Neural cell (in vitro differentiated cells): ENCODE measurements at regions not wholly inside any gene's neighbourhood (a gene's known extent, or its start where the extent isn't known, plus 50 kb on each side); places are given as distances from the start of the nearest gene placed in this dataset.

Experiments
- H2AFZ ChIP-seq: fragments of 200-600, 300-800 bp; sonication (generic), shearing (Covaris generic); 2 replicates; pipeline ENCODE4 v1.6.0; 2014; ENCODE audit warnings: low read depth, mild to moderate bottlenecking, antibody characterized with exemption, low read length, moderate library complexity
- H3F3A ChIP-seq: fragments of 200-600 bp; shearing (Covaris generic); 2 replicates; pipeline ENCODE4 v1.6.1; 2016; ENCODE audit warnings: mild to moderate bottlenecking, moderate library complexity, mixed read lengths, antibody characterized with exemption, low read length; ENCODE audit not compliant: insufficient read depth, poor library complexity, severe bottlenecking
- H3K27ac ChIP-seq: fragments of 200-600, 300-800 bp; sonication (generic), shearing (Covaris generic); 2 replicates; pipeline ENCODE4 v1.5.1; 2014; ENCODE audit warnings: mild to moderate bottlenecking, low read length, moderate library complexity
- H3K27me3 ChIP-seq: fragments of 300-800, 200-600 bp; sonication (generic), shearing (Covaris generic); 2 replicates; pipeline ENCODE4 v1.6.0; 2014; ENCODE audit warnings: mild to moderate bottlenecking, low read depth, low read length, moderate library complexity; ENCODE audit not compliant: insufficient read depth
- H3K36me3 ChIP-seq: fragments of 300-800, 200-600 bp; sonication (generic), shearing (Covaris generic); 2 replicates; pipeline ENCODE4 v1.5.1; 2014; ENCODE audit warnings: mild to moderate bottlenecking, antibody characterized with exemption, low read length, moderate library complexity; ENCODE audit not compliant: insufficient read depth
- H3K4me2 ChIP-seq: fragments of 300-800, 200-600 bp; sonication (generic), shearing (Covaris generic); 2 replicates; pipeline ENCODE4 v1.6.0; 2014; ENCODE audit warnings: mild to moderate bottlenecking, low read length
- H3K4me3 ChIP-seq: fragments of 300-800, 200-600 bp; sonication (generic), shearing (Covaris generic); 2 replicates; pipeline ENCODE4 v1.5.1; 2014; ENCODE audit warnings: mild to moderate bottlenecking, low read length, moderate library complexity
- H3K79me2 ChIP-seq: fragments of 200-600 bp; shearing (Covaris generic); replicated peaks from 2 replicates; pipeline ENCODE4 v1.6.0; 2014; ENCODE audit warnings: mild to moderate bottlenecking, low read length, moderate library complexity; ENCODE audit not compliant: insufficient read depth
- H3K9ac ChIP-seq: fragments of 300-800, 200-600 bp; sonication (generic), shearing (Covaris generic); 2 replicates; pipeline ENCODE4 v1.6.1; 2016; ENCODE audit warnings: mild to moderate bottlenecking, low read length, mixed read lengths
- H3K9me2 ChIP-seq: fragments of 200-600 bp; shearing (Covaris generic); 2 replicates; pipeline ENCODE4 v1.6.1; 2016; ENCODE audit warnings: mild to moderate bottlenecking, low read length, mixed read lengths; ENCODE audit not compliant: insufficient read depth
- H3K9me3 ChIP-seq: fragments of 200-600, 300-800 bp; sonication (generic), shearing (Covaris generic); 2 replicates; pipeline ENCODE4 v1.6.1; 2016; ENCODE audit warnings: mild to moderate bottlenecking, mixed run types, low read length, moderate library complexity, mixed read lengths
- H4K20me1 ChIP-seq: fragments of 200-600 bp; shearing (Covaris generic); 2 replicates; pipeline ENCODE4 v1.6.1; 2016; ENCODE audit warnings: mild to moderate bottlenecking, mixed run types; ENCODE audit not compliant: insufficient read depth
- EP300 ChIP-seq: fragments of 450-650 bp; conservative IDR thresholded peaks from 2 replicates; pipeline ENCODE4 v1.6.1; 2014; ENCODE audit warnings: antibody characterized with exemption, mild to moderate bottlenecking, moderate library complexity; ENCODE audit not compliant: poor library complexity, severe bottlenecking
- EZH2 ChIP-seq: fragments of 200-600, 300-800 bp; shearing (Covaris generic), sonication (generic); IDR thresholded peaks from 2 replicates; pipeline ENCODE4 v1.6.1; 2014; ENCODE audit warnings: antibody characterized with exemption, low read length, borderline replicate concordance, mild to moderate bottlenecking; ENCODE audit not compliant: insufficient read depth, poor library complexity, severe bottlenecking
- MXI1 ChIP-seq: fragments of 450-650 bp; conservative IDR thresholded peaks from 2 replicates; pipeline ENCODE4 v1.6.1; 2014; ENCODE audit warnings: antibody characterized with exemption, mild to moderate bottlenecking; ENCODE audit not compliant: poor library complexity, severe bottlenecking
- POLR2AphosphoS5 ChIP-seq: IDR thresholded peaks from 2 replicates; pipeline ENCODE4 v1.6.1; 2012
- RAD21 ChIP-seq: fragments of 450-650 bp; conservative IDR thresholded peaks from 2 replicates; pipeline ENCODE4 v1.6.1; 2014; ENCODE audit warnings: antibody characterized with exemption, mild to moderate bottlenecking, moderate library complexity
- REST ChIP-seq: IDR thresholded peaks from 2 replicates; pipeline ENCODE4 v1.6.1; 2012; ENCODE audit warnings: borderline replicate concordance
- SMC3 ChIP-seq: fragments of 450-650 bp; conservative IDR thresholded peaks from 2 replicates; pipeline ENCODE4 v1.6.1; 2014; ENCODE audit warnings: antibody characterized with exemption, mild to moderate bottlenecking, moderate library complexity; ENCODE audit not compliant: poor library complexity
- TAF1 ChIP-seq: IDR thresholded peaks from 2 replicates; pipeline ENCODE4 v1.6.1; 2012; ENCODE audit warnings: low read depth
- TF ChIP-seq, protein P1 (sequence below): fragments of 450-650 bp; IDR thresholded peaks from 2 replicates; pipeline ENCODE4 v1.5.1; 2014; ENCODE audit warnings: antibody characterized with exemption, mild to moderate bottlenecking, moderate library complexity; ENCODE audit not compliant: poor library complexity, severe bottlenecking

- H3K36me3 ChIP-seq, result no peaks in the 10 kb centered on the region
- TF ChIP-seq, protein P1, sequence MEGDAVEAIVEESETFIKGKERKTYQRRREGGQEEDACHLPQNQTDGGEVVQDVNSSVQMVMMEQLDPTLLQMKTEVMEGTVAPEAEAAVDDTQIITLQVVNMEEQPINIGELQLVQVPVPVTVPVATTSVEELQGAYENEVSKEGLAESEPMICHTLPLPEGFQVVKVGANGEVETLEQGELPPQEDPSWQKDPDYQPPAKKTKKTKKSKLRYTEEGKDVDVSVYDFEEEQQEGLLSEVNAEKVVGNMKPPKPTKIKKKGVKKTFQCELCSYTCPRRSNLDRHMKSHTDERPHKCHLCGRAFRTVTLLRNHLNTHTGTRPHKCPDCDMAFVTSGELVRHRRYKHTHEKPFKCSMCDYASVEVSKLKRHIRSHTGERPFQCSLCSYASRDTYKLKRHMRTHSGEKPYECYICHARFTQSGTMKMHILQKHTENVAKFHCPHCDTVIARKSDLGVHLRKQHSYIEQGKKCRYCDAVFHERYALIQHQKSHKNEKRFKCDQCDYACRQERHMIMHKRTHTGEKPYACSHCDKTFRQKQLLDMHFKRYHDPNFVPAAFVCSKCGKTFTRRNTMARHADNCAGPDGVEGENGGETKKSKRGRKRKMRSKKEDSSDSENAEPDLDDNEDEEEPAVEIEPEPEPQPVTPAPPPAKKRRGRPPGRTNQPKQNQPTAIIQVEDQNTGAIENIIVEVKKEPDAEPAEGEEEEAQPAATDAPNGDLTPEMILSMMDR, result no peak
- no peak for TF ChIP-seq EZH2
- TF ChIP-seq REST, result peak; percentile 19
- peak; percentile 75 for TF ChIP-seq POLR2AphosphoS5
- H4K20me1 ChIP-seq, result no peaks in the 10 kb centered on the region
- H3K27ac ChIP-seq, result no peak overlapping the region
- peaks cover 80% of the 10 kb centered on the region for H3K27me3 ChIP-seq
- H3F3A ChIP-seq, result no peaks in the 10 kb centered on the region
- H2AFZ ChIP-seq, result no peak overlapping the region
- no peaks in the 10 kb centered on the region for H3K9me2 ChIP-seq
- H3K4me2 ChIP-seq, result peak overlapping the region; percentile 2
- H3K79me2 ChIP-seq, result no peaks in the 10 kb centered on the region
- H3K9me3 ChIP-seq, result no peaks in the 10 kb centered on the region
- no peak overlapping the region for H3K4me3 ChIP-seq
- no peak overlapping the region for H3K9ac ChIP-seq
These were observed 470.9 kb downstream of the MBD2 start for GRCh38 chr18:53753601-53754000.

GRCh38 chr18:53752781-53753367, 471.6 kb downstream of the MBD2 start:
- Histone ChIP-seq H3K4me2 (peak overlapping the region; percentile 2), H3F3A (no peaks in the 10 kb centered on the region), H4K20me1 (no peaks in the 10 kb centered on the region), H3K9me2 (no peaks in the 10 kb centered on the region), H3K4me3 (no peak overlapping the region), H3K36me3 (no peaks in the 10 kb centered on the region), H3K79me2 (no peaks in the 10 kb centered on the region), H3K27me3 (peaks cover 75% of the 10 kb centered on the region), H3K9me3 (no peaks in the 10 kb centered on the region), H2AFZ (no peak overlapping the region), H3K27ac (no peak overlapping the region), H3K9ac (no peak overlapping the region)
- no peak for TF ChIP-seq TAF1
- no peak for TF ChIP-seq REST
- TF ChIP-seq MXI1, result no peak
- no peak for TF ChIP-seq POLR2AphosphoS5
- no peak for TF ChIP-seq EP300
- TF ChIP-seq, protein P1, result no peak
- no peak for TF ChIP-seq SMC3
- TF ChIP-seq EZH2, result no peak
- no peak for TF ChIP-seq RAD21
